ENCODE measurements at regions not wholly inside any gene's neighbourhood (a gene's known extent, or its start where the extent isn't known, plus 50 kb on each side); places are given as distances from the start of the nearest gene placed in this dataset.

GRCh38 chr6:40760887-40761286 is 173.7 kb upstream of the LRFN2 start:
- H3K79me2 ChIP-seq (ENCODE audit: control insufficient read depth, low read length): no peaks in the 10 kb centered on the region
- no peaks in the 10 kb centered on the region for H3F3A ChIP-seq (ENCODE audit: control insufficient read depth, insufficient read depth)
- peaks cover 20% of the 10 kb centered on the region for H3K4me1 ChIP-seq (ENCODE audit: control insufficient read depth, low read length)
- no peak for TF ChIP-seq EZH2phosphoT487 (IDR thresholded peaks at IDR 0.05; ENCODE audit: borderline replicate concordance, low read length)
- no peaks in the 10 kb centered on the region for H3K9me2 ChIP-seq (replicated peaks; ENCODE audit: control insufficient read depth, low read length)
- no peaks in the 10 kb centered on the region for H3K9me3 ChIP-seq (ENCODE audit: control insufficient read depth, insufficient read depth, low read length)
- H3K4me2 ChIP-seq (ENCODE audit: low read length): no peak overlapping the region
- no peaks in the 10 kb centered on the region for H4K20me1 ChIP-seq (ENCODE audit: control insufficient read depth, insufficient read depth, low read depth, low read length)
- H3K27ac ChIP-seq (ENCODE audit: low read depth, low read length): no peak overlapping the region
- no peaks in the 10 kb centered on the region for H3K36me3 ChIP-seq (ENCODE audit: control insufficient read depth, low read length)
- no peaks in the 10 kb centered on the region for H3K27me3 ChIP-seq (ENCODE audit: control insufficient read depth, low read length)
- H3K4me3 ChIP-seq (ENCODE audit: low read length): no peak overlapping the region

- Histone ChIP-seq H3K27me3 (ENCODE audit: control insufficient read depth, low read length) (peaks cover 5% of the 10 kb centered on the region; the same call in 1 of the 2 replicates), H3F3A (ENCODE audit: control insufficient read depth, insufficient read depth) (no peaks in the 10 kb centered on the region), H3K9me3 (ENCODE audit: control insufficient read depth, insufficient read depth, low read length) (no peaks in the 10 kb centered on the region), H3K9me2 (replicated peaks; ENCODE audit: control insufficient read depth, low read length) (no peaks in the 10 kb centered on the region), H3K79me2 (ENCODE audit: control insufficient read depth, low read length) (no peaks in the 10 kb centered on the region), H3K36me3 (ENCODE audit: control insufficient read depth, low read length) (no peaks in the 10 kb centered on the region), H3K27ac (ENCODE audit: low read depth, low read length) (no peak overlapping the region), H3K4me2 (ENCODE audit: low read length) (no peak overlapping the region), H3K4me3 (ENCODE audit: low read length) (no peak overlapping the region), H3K4me1 (ENCODE audit: control insufficient read depth, low read length) (peaks cover 28% of the 10 kb centered on the region), H4K20me1 (ENCODE audit: control insufficient read depth, insufficient read depth, low read depth, low read length) (no peaks in the 10 kb centered on the region)
- no peak for TF ChIP-seq EZH2phosphoT487 (IDR thresholded peaks at IDR 0.05; ENCODE audit: borderline replicate concordance, low read length)
These were observed 172.7 kb upstream of the LRFN2 start for GRCh38 chr6:40759838-40760237.

GRCh38 chr6:40759264-40759663 is 172.1 kb upstream of the LRFN2 start:
- no peaks in the 10 kb centered on the region for H3K9me2 ChIP-seq (replicated peaks; ENCODE audit: control insufficient read depth, low read length)
- H4K20me1 ChIP-seq (ENCODE audit: control insufficient read depth, insufficient read depth, low read depth, low read length): no peaks in the 10 kb centered on the region
- no peak overlapping the region for H3K4me3 ChIP-seq (ENCODE audit: low read length)
- no peak overlapping the region for H3K4me2 ChIP-seq (ENCODE audit: low read length)
- peaks cover 5% of the 10 kb centered on the region; the same call in 1 of the 2 replicates for H3K27me3 ChIP-seq (ENCODE audit: control insufficient read depth, low read length)
- no peaks in the 10 kb centered on the region for H3F3A ChIP-seq (ENCODE audit: control insufficient read depth, insufficient read depth)
- no peaks in the 10 kb centered on the region for H3K9me3 ChIP-seq (ENCODE audit: control insufficient read depth, insufficient read depth, low read length)
- no peaks in the 10 kb centered on the region for H3K36me3 ChIP-seq (ENCODE audit: control insufficient read depth, low read length)
- peaks cover 28% of the 10 kb centered on the region for H3K4me1 ChIP-seq (ENCODE audit: control insufficient read depth, low read length)
- no peaks in the 10 kb centered on the region for H3K79me2 ChIP-seq (ENCODE audit: control insufficient read depth, low read length)
- H3K27ac ChIP-seq (ENCODE audit: low read depth, low read length): no peak overlapping the region
- no peak for TF ChIP-seq CTCF (IDR thresholded peaks at IDR 0.05; ENCODE audit: low read depth, low read length, poor library complexity, severe bottlenecking)
- TF ChIP-seq EZH2phosphoT487 (IDR thresholded peaks at IDR 0.05; ENCODE audit: borderline replicate concordance, low read length): no peak

GRCh38 chr6:40755749-40756452 is 168.7 kb upstream of the LRFN2 start:
- Histone ChIP-seq H3K27ac (ENCODE audit: low read depth, low read length) (no peak overlapping the region), H3K27me3 (ENCODE audit: control insufficient read depth, low read length) (peaks cover 8% of the 10 kb centered on the region; the same call in 1 of the 2 replicates), H3K4me3 (ENCODE audit: low read length) (peak overlapping the region; percentile 32; the same call in 1 of the 2 replicates), H3K36me3 (ENCODE audit: control insufficient read depth, low read length) (no peaks in the 10 kb centered on the region), H4K20me1 (ENCODE audit: control insufficient read depth, insufficient read depth, low read depth, low read length) (no peaks in the 10 kb centered on the region), H3K4me2 (ENCODE audit: low read length) (peak overlapping the region; percentile 57), H3K79me2 (ENCODE audit: control insufficient read depth, low read length) (no peaks in the 10 kb centered on the region), H3F3A (ENCODE audit: control insufficient read depth, insufficient read depth) (no peaks in the 10 kb centered on the region), H3K9me2 (replicated peaks; ENCODE audit: control insufficient read depth, low read length) (no peaks in the 10 kb centered on the region), H3K9me3 (ENCODE audit: control insufficient read depth, insufficient read depth, low read length) (no peaks in the 10 kb centered on the region), H3K4me1 (ENCODE audit: control insufficient read depth, low read length) (peaks cover 38% of the 10 kb centered on the region)
- TF ChIP-seq CTCF (IDR thresholded peaks at IDR 0.05; ENCODE audit: low read depth, low read length, poor library complexity, severe bottlenecking) (no peak), EZH2phosphoT487 (IDR thresholded peaks at IDR 0.05; ENCODE audit: borderline replicate concordance, low read length) (no peak)

All from DOHH2 (cell line).